DOHH2 (cell line): ENCODE measurements at regions not wholly inside any gene's neighbourhood (a gene's known extent, or its start where the extent isn't known, plus 50 kb on each side); places are given as distances from the start of the nearest gene placed in this dataset.

ENCODE experiments used
- CTCF ChIP-seq: fragments of 200-600 bp; sonication (generic); IDR thresholded peaks from one replicate; pipeline ENCODE4 v1.5.1; 2014; ENCODE audit warnings: antibody characterized with exemption, mild to moderate bottlenecking, low read depth, low read length; ENCODE audit not compliant: poor library complexity, severe bottlenecking
- EZH2phosphoT487 ChIP-seq: fragments of 200-600 bp; sonication (generic); IDR thresholded peaks from 2 replicates; pipeline ENCODE4 v1.6.1; 2017; ENCODE audit warnings: borderline replicate concordance, mild to moderate bottlenecking, antibody characterized with exemption, low read length, moderate library complexity, mixed read lengths

GRCh38 chr5:82480331-82480730, 202.2 kb upstream of the RPS23 start:
- TF ChIP-seq CTCF = no peak
- no peak for TF ChIP-seq EZH2phosphoT487
